GM18861 (cell line): ENCODE measurements at regions not wholly inside any gene's neighbourhood (a gene's known extent, or its start where the extent isn't known, plus 50 kb on each side); places are given as distances from the start of the nearest gene placed in this dataset.
"Not testable (repeated sequence)": the region's sequence is repeated elsewhere in the genome, so short reads cannot be mapped to it uniquely, and the experiment has no call there.

Experiments used
- ATAC-seq: cut with Tn5 transposase; IDR thresholded peaks from one replicate; pipeline ENCODE4 v1.9.1; 2021; ENCODE audit not compliant: unreplicated experiment

DNA sequence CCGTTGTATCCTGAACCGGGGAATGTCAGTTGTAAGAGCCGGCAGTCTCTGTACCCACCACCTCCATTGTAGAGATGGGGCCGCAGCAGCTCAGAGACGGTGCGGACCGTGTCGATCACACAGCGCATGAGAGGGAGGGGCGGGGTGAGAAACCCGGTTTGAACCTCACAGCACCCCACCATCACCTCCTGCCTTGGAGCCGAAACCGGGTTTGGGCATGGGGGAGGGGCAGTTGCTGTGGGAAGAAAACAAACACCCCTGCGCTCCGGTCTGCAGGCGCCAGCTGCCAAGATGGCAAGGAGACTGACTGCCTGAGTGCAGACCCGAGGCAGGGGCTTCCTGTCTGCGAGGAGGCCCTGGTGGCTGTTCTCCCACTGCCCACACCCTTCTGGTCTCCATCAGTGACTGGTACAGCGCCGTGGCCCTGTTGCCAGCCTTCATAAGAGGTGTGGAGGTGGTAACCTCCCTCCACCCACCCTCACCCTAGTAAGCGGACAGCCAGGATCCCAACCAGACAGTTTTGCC lies 69.2 kb upstream of the SSBP3 start:
- ATAC-seq = no peak

DNA sequence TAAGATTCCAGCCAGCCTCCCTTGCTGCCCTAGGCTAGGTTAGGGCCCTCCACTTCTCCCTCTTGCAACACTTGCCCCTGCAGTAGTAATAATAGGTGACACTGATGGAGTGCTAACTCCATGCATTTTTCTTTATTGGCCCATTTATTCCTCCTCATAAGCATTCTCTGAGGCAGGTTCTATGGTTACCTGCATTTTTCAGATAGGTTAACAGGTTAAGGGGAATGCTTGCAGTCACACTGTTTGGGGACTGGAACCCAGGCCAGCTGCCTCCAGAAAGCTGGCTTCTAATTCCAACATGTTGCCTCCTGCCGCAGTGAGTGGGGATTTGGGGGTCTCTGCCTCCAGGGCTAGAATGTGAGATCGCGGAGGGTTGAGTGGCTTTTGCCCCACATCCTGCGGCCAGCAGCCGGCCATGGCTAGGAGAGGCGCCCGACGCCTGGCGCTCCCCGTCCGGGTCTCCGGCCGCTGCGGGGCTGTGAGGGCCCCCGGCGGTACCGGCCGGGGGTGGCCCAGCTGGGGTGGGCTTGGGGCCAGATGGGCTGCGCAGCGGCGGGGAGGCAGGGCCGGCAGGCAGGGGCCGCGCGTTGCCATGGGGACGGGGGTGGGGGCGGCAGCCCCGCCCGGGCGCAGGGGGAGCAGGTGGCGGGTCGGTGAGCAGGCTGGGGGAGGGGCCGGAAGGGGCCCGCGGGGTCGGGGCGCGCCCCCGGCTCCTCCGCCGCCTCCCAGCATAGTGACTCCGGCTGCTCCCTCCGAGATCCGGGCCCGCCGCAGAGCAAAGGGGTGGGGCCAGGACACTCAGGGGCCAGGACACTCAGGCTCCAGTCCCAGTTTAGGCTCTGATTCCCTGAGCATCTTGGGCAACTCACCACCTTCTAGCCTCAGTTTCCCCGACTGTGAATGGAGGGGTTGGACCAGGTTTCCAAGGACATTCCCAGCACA lies 68.4 kb upstream of the SSBP3 start:
- ATAC-seq = no peak

DNA sequence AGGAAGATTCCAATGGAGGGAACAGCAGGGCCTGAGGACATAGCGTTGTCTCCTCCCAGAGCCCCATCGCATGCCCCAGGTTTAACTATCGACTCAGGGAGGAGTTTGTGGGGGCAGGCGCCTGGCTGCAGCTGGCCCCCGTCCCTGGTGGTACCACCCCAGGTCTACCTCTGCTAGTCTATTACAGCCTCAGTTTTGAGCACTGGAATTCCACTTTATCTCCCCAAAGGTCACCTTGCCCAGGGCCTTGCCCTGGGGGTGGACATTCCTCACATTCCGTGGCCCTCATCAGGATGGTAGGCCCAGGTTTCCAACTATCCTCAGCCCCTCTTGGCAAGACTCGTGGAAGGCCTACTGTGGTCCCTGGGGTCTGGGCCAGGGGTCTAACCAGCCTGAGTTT lies 65.4 kb upstream of the SSBP3 start:
- ATAC-seq = no peak

DNA sequence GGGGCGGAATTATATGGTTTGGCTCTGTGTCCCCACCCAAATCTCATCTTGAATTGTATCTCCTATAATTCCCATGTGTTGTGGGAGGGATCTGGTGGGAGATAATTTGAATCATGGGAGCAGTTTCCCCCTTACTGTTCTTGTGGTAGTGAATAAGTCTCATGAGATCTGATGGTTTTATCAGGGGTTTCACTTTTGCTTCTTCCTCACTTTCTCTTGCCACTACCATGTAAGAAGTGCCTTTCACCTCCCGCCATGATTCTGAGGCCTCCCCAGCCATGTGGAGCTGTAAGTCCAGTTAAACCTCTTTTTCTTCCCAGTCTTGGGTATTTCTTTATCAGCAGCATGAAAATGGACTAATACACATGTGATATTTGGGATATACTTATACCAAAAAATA lies 63.2 kb upstream of the SSBP3 start:
- ATAC-seq = not testable (repeated sequence)

DNA sequence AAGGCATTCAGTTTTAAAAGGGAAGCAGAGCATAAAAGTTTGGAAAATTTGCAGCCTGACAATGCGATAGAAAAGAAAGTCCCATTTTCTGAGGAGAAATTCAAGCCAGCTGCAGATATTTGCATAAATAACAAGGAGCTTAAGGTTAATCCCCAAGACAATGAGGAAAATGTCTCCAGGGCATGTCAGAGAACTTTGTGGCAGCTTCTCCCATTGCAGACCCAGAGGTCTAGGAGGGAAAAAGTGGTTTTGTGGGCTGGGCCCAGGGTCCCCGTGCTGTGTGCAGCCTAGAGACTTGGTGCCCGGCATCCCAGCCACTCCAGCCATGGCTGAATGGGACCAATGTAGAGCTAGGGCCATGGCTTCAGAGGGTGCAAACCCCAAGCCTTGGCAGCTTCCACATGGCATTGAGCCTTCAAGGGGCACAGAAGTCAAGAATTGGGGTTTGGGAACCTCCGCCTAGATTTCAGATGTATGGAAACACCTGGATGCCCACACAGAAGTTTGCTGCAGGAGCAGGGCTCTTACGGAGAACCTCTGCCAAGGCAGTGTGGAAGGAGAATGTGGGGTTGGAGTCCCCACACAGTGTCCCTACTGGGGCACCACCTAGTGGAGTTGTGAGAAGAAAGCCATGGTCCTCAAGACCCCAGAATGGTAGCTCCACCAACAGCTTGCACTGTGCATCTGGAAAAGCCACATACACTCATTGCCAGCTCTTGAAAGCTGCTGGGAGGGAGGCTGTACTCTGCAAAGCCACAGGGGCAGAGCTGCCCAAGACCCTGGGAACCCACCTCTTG lies 62.3 kb upstream of the SSBP3 start:
- ATAC-seq = not testable (repeated sequence)

DNA sequence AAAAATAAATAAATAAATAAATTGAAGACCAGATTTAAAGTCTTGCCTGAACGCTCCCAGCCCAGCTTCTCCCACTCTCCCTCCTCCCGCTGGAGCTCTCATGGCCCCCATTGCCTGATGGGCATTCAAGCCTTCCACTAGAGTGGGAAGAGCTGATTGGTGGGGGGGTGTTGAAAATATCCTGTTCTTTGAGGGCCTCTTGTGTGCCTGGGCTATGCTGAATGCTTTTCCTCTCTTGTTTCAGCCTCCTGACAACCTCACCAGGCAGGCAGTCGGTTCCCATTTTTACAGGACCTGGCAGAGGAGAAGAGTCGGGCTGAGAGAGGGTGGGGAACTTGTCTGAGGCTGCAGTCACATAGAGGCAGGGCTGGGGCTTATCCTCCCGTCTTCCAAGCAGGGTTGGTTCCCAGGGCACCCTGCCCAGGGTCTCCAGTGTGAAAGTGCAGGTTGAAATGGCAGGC lies 59.2 kb upstream of the SSBP3 start:
- ATAC-seq = no peak

DNA sequence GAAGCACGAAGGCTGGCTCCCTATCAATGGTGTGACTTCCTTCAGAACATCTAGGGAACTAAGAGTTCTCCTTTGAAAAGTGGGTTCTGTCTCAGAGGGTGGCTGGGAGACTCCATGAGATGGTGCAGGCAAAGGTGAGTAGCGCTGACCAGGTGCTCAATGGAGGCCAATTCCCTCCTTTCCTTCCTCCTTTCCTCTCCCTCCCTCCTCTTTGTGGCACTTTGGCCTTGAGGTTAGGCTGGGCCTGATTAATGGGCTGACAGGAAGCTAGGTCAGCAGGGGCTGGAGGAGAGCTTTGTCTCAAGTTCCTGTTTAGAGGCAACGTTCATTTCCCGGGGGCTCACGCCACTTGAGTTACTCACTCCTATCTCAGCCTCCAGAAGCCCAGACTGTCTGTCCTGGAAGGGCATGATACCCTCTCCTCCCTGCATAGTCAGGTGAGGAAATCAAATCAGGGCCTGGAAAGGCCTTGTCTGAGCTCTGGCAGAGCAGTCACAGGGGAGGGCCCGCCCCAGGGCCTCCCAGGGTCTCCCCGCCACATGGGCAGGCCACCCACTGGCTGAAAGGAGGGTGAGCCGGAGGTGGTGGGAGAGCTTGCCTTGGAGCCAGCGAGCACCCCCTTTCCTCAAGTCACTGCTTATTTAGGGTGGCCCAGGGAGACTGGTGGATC lies 58.4 kb upstream of the SSBP3 start:
- no peak for ATAC-seq

DNA sequence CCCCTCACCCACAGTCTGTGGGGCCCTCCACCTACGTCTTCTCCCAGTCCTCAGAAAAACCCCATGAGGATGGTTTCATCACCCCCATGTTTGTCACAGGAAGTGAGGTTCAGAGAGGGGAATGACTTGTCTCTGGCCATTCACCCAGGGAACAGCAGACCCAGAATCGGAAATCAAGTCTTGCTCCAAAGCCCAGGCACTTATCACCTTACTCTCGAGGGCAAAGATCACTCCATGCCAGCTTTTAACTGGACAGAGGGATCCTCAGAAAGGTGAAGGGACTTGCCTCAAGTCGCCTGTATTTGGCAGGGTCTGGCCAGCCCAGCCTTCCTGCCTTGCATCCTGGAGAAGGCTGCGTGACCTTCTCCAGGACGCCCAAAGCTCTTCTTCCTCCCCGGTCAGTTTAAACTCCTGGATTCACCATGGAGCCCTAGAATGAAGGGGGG lies 57.9 kb upstream of the SSBP3 start:
- no peak for ATAC-seq

DNA sequence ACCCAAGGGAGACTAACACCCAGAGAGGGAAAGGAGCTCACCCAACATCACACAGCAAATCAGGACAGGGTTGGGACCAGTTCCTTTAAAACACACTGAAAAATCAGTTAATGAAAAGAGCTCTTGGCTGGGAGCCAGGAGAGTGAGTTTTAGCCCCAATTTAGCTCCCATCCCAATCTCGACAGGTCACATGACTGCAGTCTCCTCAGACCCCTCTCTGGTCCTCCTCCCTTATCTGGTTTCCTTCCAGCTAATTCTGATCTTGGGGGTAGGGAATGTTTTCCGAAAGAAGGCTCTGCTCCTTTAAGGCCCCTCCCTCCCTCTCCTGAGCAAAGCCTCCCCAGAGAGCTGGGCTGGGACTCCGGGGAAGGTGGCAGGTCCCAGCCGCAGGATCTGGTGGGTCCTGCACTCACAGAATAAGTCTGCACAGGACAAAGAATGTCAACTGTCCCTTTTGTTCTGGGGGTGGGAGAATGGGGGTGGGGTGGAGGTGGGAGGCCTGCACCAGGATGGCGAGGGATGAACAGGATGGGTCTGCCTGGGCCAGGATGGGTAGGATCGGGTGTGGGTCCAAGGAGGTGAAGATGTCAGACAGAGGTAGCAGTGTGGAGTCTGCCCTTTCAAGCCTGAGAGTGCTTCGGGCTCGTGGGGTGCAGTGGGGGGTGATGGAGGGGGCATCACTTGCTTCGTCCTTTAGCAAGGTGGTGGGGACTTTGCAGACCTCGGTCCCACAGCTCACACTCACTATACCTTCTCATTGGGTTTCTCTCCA lies 57.3 kb upstream of the SSBP3 start:
- ATAC-seq = no peak

DNA sequence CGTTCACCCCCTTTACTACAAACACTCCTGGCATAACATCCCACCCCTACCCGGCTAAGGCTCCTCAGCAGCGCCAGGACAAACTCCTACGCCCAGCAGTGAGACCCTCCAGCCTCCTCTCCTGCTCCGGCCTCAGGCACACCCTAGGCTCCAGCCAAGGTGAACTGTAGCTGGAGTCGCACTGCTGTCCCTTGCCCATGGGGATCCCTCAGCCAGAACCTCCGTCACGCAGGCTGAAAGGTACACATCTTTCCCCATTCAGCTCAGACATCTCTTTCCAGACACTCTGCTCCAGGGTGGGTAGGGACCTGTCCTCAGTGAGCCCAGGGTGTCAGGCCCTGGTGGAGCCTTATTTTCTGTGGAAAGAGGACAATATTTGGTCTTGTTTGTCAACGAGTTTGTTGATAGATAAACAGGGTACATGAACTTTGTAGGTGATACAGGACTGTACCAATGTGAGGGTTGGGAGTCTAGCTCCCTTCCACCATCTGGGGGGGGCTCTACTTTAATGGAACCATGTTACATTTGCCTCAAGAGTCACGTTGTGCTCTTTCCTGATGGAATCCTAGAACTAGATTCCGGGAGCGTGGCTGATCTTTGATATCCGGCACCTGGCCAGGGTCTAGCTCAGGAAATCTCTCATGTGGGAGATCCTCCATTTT lies 56.5 kb upstream of the SSBP3 start:
- no peak for ATAC-seq

DNA sequence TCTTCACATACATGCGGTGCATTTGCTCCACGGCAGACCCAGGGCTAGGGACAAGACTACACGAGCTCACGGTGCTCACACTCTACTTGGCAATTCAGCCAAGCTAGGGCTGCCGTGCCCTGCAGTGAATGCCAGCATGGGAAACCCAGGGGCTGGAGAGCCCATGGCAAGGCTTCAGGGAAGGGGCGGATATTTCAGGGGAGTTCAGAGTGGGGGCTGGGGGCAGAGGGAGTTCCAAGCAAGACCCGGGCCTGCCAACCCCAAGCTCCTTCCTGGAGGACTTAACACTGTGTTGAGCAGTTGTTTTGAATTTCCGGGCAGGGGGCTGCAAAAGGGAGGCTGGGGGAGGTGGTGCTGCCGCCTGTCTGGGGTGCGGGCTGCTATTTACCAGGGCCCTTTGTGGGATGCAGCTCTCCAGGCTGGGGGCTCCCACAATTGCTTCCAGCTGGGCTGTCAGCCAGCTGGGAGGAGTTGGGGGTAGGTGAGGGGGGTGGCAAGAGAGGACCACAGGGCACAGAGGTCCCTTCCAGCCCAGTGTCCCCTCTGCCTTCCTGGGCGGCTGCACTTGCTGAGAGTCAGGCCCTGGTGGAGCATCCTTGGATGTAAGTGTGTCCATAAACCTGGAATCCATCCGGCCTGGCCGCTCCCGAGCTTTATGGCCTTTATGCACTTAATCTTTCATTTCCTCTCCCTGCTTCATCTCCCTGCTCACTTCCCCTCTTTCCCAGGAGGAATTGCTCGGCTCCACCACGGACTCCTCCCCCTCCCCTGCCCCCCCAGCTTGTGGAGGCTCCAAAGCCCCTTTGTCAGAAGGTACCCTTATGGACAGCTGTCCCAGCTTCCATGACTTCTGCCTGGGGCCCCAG lies 55.8 kb upstream of the SSBP3 start:
- ATAC-seq = no peak

DNA sequence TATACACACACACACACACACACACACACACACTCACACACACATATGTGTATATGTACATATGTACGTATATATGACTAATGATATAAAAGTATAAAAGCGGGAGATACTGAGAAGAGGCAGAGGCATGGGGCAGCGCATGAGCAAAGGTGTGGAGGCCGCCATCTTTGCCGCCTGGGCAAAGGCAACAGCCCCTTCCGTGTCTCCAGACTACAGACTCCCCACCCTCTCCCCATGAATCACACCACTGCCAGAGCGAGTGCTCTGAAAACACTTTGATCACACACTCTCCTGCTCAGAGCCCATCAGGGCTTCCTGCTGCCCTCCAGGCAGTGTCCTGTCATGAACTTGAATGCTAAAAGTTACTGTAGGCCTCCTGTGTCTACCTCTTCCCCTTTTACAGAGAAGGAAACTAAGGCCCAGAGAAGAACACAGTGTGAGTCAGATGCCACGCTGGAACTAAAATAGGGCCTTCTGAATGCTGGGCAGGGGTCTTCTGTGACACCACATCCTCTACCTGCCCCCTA lies 54.7 kb upstream of the SSBP3 start:
- no peak for ATAC-seq

DNA sequence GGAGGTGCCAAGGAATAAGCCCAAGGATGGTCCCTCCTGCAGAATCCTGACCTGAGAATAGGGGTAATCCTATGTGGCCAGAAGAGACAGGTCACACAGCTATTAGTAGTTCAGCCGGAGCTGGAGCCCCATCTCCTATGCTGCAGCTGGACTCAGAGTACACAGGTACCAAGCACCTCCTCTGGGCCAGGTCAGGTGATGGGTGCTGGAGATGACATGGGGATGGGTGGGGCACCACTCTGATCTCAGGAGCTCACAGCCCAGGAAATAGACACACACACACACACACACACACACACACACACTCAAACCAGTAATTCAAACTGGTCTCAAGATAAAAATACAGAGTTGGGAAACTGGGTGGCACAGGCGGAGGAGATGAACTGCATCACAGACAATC lies 54.2 kb upstream of the SSBP3 start:
- ATAC-seq = no peak

DNA sequence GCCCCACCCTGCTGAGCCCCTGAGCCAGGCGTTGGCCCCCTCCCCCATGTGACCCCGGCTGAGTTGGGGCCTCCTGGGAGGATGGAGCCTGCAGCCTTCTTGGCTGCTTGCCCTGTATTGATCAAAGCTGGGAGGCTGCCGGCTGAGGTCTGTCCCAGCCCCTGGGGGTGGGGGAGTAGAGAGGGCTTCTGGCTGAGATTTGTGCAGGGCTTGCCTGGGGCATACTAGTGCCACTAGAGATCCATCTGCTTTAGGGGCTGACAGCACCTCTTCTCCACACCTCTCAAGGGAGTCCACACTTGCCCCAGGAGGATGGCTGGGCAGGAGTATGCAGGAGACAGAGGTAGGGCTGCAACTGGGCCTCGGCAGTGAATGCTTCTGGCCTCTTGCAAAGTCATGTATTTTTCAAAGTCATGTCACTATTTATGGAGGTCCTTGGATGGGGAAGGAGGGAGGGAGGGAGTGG lies 53.6 kb upstream of the SSBP3 start:
- ATAC-seq = no peak

DNA sequence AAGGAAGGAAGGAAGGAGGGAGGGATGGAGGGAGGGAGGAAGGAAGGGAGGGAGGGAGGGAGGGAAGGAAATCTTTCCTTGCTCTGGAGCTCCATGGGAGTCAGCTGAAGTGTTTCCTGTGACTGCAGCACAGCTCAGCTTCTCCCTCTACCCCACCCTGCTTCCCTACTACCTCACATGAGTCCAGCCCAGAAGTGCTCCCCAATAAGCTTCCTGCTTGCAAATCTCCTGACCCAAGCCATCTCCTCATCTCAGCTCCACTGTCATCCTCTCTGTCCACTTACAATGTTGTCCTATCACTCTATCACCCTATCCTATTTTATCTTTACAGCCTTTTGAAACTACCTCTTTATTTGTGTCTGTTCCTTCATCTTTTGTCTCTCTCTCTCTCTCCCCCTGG lies 52.9 kb upstream of the SSBP3 start:
- ATAC-seq = no peak

DNA sequence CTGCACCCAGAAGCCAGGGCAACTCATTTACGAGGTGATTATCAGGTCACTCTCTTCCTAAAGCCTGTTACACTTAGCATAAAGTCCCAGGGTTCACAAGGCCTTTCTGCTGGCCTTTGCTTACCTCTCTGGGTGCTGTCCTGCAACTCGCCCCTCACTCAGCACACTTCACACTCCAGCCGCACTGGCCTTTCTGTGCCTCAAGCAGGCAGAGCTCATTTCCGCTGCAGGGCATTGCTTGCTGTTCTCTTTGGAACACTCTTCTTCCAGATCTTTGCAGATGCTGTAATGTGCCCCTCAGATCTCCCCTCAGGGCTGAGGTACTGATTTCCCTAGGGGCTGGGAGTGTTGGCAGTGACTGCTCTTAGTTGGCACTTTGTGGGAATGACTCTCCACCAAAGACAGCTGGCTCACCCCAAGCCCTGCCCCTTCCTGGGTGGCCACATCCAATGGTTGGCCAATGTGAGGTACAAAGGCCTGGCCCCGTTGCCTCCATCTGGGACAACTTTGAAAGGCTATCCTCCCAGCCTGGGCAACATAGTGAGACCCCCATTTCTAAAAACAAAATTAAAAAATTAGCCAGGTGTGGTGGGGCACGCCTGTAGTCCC lies 50.8 kb upstream of the SSBP3 start:
- no peak for ATAC-seq

DNA sequence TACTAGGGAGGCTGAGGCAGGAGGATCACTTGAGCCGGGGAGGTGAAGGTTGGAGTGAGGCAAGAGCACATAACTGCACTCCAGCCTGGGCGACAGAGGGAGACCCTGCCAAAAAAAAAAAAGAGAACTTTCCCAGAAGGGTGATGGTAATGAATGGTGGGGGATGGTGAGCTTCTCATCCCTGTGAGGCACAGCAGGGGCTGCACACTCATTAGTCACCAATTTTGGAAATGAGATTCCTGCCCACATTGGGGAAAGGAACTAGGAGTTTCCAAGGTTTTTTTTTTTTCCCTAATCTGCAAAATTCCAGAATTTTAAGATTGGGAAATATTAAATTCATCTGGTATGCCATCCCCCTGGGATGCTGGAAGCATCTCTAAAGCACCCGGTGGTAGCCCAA lies 50.2 kb upstream of the SSBP3 start:
- ATAC-seq = no peak
